COR-L47 (cell line): ENCODE measurements at regions not wholly inside any gene's neighbourhood (a gene's known extent, or its start where the extent isn't known, plus 50 kb on each side); places are given as distances from the start of the nearest gene placed in this dataset.
"Not testable (repeated sequence)": the region's sequence is repeated elsewhere in the genome, so short reads cannot be mapped to it uniquely, and the experiment has no call there.

Experiments
- DNase-seq: peaks from one replicate; lab custom pipeline; 2025; lab: John Stamatoyannopoulos, UW

DNA sequence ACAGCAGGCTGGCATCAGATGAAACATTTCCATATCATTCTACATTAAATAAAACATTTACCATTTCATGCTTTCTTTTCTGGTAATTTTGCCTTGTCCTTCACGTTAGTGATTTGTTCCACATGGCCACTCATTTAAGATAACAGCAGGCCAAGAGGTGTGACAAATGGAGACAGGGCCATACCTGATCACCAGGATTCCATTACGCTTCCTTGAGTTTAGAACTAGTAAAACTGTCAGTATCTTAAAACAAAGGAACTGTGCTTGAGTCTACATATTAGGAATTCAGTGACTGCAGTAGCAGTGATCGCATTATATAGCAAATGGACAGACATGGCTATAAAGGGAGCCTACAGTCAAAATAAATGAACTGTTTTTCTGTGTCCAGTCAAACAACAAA lies 155.1 kb upstream of the FSHR start:
- DNase-seq, result no peak

DNA sequence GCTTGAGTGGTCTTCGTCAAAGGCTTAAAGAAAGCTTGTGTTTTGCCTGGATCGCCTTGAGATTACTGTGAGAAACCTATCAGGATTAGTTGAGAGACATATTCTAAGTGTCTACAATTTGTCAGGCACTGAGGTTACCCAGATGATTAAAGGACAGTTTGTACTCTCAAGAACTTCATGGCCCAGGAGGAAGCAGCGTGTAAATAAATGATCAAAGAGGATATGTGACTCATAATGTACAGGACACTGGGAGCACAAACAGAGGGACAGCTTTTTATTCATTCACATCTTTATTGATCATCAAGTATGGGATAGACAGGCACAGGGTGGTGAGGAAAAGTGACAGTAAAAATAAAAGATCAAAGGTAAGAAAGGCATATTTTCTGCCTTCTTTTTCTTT lies 152.6 kb upstream of the FSHR start:
- DNase-seq, result no peak

DNA sequence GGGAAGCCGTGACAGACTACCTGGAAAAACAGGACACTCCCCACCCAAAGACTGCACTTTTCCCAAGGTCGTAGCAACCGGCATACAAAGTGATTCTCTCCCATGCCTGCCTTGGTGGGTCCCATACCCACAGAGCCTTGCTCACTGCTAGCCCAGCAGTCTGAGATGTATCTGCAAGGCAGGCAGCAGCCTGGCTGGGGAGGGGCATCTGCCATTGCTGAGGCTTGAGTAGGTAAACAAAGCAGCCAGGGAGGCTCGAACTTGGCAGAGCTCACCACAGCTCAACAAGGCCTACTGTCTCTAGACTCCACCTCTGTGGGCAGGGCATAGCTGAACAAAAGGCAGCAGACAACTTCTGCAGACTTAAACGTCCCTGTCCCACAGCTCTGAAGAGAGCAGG lies 144.4 kb upstream of the FSHR start:
- DNase-seq, result not testable (repeated sequence)

DNA sequence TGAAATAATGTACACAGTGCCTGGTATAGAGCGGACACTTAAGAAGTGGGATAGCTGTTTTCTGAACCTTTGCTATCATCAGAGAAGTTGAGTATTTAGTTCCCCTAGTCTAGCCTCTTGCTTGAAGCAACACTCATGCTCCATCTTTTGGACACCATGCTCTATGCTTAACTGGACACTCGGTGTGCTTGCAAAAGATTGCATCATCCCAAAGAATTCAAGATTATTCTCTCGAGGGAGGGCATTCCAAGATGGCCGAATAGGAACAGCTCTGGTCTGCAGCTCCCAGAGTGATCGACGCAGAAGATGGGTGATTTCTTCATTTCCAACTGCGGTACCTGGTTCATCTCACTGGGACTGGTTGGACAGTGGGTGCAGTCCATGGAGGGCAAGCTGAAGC lies 143.9 kb upstream of the FSHR start:
- no peak for DNase-seq

DNA sequence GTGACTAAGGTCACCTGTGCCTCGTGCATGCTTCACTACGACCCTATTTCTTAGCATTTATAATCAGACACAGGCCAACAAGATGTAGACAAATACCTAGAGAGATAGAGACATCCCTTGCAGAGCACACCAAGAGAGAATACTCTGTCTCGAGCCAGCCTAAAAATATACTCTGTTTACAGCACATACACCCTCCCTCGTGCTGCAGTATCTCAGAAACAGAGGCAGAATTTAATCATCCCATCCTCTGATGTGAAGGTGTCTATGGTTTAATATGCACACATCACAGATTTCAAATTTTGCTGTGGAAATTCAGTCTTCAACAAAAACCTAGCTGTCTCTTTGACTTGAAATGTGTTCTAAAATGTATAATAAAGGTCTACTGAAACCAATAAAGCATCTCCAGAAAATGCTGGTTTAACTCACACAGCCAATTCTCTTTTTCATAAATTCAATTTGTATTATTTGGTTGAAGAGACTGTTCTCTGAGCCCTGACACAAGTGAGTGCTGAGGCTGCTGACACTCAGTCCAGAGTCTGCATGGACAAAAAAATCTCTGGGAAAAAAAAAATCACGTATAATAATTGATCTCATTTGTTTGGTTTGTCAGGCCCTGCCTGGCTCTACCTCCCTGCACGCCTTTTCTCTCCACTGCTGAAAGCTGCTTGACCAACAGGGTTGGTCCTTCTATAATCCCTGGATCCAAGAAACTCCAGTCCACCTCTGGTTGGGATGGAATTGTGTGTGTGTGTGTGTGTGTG lies 142.0 kb upstream of the FSHR start:
- no peak for DNase-seq

DNA sequence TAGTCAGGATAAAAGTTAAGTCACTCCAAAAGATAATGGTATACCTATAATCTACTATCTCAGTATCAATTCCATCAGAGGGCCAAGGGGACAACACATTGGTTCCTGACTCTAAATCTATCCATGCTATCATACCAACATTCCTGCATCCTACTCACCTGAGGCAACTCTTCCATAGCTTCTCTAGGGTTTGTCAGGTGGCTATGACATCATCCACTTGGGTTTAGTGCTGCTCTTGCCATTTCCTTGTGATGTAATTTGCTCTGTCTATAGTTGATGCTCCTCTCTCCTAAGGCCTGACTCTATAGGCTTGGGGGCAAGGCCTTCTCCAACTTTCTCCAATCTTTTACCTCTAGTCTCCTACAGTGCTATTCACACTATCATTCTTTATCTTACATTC lies 139.9 kb upstream of the FSHR start:
- no peak for DNase-seq

DNA sequence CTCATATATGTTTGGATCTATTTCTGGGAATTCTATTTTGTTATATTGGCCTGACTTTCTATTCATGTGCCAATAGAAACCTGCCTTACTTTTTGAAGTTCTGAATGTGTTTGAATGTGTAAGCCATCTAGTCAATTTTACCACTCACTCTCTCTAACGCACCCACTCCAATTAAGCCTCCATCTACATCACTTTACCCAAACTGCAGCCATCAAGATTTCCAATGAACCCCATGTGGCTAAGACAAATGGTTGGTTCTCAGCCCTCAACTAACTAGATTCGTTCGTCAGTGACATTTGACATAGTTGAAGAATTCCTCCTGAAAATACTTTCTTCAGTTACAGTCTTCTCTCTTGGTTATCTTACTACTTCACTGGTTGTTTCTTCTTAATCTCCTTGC lies 137.3 kb upstream of the FSHR start:
- DNase-seq, result no peak

DNA sequence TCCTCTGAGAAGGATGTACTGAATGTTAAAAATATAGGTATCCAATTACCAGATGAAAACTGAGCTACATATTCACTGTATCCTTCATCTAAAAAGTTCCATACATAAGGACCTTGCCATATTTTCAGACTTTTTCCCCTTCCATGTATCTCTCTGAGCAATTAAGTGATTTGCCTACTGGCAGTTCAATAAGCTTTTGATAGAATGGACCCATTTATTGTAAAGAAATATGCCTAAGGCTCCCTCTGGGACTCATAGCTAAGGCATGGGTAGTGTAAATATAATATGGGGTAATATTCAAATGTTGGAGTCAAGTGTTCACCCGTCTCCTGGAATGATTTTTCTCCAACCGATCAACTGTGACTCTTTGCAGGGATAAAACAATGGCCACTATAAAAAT lies 135.4 kb upstream of the FSHR start:
- no peak for DNase-seq

DNA sequence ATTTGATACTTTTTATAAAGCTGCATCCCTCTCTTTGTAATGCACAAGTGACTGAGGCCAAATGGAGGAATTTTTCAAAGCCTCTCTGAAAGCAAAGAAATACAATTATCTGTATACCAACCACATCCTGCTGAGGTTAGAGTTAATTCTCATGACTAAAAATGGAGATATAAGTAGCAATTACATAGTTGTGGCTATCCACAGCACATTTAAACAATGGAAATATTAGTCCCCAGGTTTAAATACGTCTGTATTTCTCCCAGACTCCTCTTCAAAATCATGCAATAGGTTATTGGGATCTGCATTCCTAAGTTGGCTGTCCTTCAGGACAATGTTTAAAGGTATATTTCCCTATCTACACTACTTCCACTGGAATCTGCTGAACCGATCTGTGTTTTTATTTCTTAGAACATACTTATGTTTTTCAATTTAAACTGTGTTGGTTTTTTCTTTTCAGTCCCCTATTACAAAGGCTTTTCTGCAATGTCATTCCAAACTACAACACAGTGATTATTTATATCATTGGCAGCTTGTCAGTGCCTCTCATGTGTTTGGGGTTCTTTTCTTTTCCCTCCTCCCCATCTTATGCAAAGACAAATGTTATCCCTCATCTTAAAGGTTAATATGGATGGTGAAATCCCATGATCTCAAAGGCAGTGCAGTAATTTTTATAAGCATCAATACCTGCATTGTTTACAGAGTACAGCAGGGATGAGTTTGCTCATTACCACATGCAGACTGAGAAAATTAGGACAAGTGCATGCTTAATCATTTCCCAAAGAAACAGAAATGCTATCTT lies 134.8 kb upstream of the FSHR start:
- DNase-seq, result no peak

DNA sequence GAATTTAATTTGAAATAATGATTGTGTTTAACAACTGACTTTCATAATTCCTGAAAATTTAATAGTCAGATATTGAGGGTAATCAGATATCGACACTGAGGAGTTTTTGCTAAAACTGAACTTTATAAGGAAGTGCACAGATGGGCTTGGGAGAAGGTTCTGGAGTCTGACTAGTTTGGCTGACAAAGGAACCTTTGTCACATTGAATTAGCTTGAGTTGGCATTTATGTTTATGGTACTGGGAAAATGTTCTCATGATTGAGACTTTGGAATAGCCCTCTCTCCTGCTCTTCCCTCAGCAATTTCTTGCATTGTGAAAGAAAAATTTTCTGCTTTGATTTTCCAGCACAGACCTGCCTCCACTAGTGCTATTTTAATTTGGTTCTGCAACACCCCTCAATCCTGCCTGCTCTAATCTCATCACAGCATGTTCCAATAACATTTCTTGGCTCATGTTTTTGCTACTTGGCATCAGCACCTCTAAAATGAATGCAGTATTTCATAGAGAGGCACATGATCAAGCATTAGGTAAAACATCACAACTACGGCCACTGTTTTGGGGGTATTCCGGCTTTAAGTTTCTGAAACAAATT lies 133.9 kb upstream of the FSHR start:
- no peak for DNase-seq

DNA sequence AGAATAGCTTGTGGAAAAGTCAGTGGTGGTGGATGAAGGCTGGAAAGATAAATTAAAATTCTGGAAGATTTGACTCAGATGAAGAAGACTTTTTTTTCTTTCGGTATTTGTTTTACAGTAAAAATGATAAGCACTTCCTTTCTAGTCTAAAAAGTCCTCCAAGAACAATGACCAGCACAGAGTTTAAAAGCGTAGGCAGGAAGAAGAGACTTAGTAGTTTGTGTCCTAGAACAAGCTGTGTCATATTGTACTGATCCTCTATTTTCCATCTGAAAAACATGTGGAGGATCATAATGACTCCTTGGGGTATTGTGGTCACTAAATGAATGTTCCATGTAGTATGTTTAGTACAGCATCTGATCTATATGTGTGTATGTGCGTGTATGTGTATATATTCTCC lies 132.4 kb upstream of the FSHR start:
- no peak for DNase-seq

DNA sequence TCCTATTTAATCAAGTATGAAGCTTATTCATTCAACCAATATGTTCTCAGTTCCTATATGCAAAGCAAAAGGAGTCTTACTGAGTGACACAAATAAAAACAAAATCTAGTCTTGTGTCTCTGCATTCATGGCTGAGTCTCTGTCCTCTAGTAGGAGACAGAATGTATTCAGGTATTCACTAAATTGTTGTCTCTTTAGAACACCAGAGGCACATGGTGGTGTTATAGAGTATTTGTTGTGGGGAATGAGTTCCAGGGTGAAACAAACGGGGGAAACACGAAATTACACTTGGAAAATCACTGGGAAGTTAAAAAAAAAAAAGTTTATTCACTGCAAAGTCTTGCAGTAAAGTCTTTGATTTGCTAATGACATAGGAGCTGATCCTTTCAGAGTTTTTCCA lies 131.7 kb upstream of the FSHR start:
- DNase-seq, result no peak

DNA sequence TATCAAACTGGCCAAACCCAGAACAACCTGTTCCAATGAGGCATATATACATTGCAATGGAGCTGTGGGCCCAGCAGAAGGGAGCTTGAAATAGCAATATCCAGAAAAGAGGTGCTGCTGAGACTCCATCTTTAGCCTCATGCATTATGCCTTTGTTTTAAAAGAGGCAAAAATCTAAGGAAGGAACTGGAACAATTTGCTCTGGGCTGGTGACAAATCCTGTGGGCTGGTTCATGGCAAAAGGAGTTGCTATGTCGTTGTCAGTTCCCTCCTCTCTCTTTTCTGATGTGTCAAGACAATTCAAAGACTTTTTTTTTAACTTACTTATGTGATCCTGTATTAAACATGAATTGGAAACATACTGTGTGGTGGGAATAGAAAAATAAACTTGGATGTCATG lies 124.2 kb upstream of the FSHR start:
- DNase-seq, result no peak

DNA sequence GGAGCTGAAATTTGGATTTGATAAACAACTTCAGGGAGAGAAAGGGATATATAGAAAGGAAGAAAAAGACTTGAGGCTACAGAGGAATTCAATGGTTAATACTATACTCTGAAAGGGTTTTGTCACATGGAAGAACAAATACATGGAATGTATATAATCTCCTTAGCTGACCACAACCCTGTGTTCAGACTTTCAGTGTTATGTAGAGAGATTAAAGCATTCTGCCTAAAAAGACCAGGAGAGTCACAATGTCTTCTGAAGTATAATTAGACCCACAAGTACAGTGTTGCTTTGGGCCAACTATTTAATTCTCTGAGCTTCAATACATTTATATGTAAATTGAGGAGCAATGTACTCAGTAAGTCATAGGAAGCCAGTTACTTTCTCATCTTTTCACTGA lies 123.8 kb upstream of the FSHR start:
- DNase-seq, result no peak

DNA sequence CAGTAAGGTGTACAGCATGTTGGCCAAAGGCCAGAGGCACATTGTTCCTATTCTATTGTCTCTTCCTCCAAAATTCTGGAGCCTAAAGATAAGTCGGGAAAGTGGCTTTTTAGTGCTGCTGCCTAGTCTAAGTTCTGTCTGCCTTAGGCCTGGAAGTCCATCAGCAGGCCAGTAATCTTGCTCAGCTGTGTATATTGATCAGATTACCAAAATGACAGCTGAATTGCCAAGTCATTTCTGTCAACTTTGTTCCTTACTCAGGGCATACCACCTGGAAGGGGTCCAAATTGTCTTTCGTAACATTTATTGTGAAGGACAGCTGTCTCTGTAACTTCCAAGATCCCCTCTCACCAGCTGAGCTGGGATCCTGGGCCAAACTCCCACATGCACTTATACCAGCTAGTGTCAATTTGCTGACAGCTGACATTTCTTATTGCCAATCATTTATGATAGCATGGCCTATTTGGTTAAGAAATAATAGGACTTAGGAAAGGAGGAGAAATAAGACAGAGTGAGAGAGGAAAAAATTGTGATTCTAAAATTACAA lies 116.8 kb upstream of the FSHR start:
- peak; percentile 12 for DNase-seq

DNA sequence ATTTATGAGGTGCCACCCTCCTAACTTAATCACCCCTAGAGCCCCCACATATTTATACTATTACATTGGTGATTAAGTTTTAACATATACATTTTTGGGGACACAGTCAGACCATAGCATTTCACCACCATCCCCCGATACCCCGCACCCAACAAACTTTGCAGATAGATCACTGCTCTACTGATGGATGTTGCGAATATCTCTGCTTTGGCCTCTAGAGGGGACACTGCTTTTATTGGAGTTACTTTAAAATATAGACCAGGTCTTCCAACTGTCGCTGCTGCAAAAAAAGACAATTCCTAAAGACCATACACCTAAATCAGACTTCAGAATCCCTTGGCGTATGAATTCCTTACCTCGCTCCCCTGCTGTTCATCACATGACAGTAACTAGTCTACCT lies 115.8 kb upstream of the FSHR start:
- DNase-seq, result no peak

DNA sequence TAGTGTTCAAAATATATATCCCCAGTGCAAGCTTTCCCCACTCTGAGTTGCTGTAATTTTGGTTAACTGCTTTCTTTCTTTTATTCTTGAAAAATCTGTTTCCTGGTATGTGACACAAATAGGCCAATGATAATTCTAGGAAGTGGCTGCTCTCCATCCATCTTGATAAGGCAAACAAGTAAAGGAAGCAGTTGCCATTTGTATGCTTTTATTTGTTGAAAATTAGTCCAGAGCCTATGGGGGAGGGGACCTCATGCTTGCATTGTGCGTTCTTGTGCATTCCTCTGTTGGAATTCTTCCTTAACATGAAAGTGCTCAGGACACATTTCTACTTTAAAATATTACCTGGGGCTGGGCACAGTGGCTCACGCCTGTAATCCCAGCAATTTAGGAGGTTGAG lies 111.2 kb upstream of the FSHR start:
- DNase-seq, result no peak

DNA sequence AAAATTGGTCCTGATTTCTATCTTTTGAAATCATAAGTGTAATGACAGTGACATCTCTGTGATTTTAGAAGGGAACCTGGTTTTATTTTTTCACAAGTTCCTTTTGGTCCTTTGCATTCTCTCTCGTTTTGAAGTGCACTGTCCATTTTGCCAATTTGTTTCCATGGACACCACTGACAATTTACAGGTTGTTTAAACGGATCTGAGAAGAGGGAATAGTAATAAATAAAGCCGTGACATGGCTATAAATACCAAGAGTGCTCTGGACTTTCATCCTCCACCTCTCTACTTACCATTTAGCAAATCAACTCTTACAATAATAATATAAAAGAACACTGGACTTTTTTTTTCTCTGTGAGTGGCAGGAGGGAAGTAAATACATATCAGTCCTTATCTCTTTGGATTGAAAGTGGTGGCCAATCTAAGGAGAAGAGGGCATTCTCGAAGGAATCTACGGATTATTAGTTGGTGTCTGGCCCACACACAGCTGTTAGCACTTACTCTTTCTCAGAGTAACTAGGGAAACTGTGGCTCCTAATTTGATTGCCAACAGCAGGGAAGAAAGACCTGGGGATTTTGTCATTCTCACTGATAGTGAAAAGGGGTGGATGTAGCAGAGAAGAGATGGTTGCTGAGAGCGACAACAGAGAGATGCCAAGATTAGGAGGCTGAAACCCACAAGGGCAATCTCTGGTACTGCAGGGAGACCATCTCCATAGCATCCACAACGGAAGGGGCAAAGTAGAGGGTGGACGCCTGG lies 108.7 kb upstream of the FSHR start:
- DNase-seq, result no peak

DNA sequence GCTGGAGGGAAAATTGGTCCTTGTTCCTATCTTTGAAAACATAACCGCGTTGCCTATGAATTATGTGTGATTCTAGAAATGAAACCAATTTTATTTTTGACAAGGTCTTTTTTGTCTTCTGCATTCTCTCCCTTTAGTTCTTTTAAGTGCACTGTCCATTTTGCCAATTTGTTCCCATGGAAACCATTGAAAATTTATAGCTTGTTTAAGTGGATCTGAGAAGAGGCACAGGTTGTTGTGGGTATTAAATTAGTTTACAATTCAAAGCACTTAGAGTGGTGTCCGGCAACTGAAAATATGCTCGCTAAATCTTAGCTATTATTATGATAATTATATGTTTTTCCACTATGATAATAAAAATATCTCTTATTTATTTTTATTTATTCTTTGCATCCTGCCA lies 107.5 kb upstream of the FSHR start:
- DNase-seq, result peak; percentile 40

DNA sequence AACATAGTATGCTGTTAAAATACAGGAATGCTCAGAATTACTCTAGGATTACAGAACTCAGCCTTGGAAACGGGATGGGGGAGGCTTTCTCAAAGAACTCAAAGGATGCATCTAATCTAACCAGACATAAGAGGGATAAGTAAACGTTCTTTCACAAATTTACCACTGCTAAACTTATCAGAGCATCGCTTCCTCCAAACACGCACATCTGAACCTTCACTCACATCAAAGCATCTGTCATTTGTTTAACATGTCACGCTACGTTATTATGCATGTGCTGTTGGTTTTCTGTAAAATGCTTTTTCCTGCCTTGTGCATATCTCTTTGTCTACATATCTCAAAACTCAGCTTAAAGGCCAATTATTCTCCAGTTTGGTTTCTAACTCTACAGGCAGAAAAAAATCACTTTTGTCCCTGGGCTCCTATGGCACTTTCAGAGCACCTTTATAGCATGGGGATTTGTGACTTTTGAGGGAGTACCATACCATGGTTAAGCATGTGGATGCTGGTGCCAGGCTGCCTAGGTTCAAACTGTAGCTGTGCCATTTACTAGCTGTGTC lies 106.7 kb upstream of the FSHR start:
- DNase-seq, result no peak

DNA sequence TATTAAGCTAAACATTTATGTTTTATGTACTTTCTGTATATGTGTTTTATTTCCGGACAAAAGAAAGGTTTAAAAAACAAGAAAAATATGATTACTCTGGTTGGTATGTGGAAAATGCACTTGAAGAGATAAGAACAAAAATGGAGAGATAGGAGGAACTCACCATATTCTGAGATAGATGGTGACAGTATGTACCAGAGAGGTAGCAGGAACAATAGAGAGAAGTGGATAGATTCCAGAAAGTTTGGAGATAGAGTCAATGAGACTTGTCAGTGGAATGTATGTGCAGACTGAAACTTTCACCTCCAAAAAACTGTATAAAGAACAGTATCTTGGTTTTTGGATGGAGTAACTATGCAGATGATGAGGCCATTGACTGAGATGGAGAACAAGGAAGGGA lies 105.6 kb upstream of the FSHR start:
- DNase-seq, result no peak

DNA sequence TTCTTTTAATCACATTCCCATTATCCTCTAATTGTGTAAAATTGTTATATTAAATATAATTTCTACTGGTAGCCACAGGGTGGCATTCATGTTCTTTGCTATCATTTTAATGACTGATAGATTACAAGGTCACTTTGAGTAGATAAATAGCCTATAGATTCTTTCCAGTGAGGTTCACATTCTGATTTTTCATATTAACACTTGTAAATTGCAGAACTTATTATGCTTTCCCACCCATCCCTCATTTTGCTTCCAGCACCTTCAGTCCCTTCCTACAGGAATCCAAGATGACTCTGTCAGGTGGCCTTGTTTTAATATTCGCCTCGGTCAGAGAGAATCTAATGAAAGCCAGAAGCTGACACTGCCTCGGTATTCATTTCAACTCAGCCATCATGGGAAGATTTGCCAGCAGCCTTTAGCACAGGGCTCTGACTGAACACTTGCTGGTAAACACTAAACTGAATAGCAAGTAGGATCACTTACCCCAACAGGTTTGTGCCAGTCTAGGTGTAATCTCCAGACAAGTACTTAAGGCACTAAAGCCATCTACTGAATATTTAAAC lies 101.2 kb upstream of the FSHR start:
- no peak for DNase-seq
